HCT116 (cell line): ENCODE measurements at regions not wholly inside any gene's neighbourhood (a gene's known extent, or its start where the extent isn't known, plus 50 kb on each side); places are given as distances from the start of the nearest gene placed in this dataset.

Experiments used
- EGR1 ChIP-seq: IDR thresholded peaks from 2 replicates; pipeline ENCODE4 v1.6.1; 2012; ENCODE audit warnings: low read depth
- EZH2 ChIP-seq: fragments of 200-600 bp; sonication (generic); IDR thresholded peaks from 2 replicates; pipeline ENCODE4 v1.6.1; 2017; ENCODE audit warnings: antibody characterized with exemption, mixed run types
- MAX ChIP-seq: IDR thresholded peaks from 2 replicates; pipeline ENCODE4 v1.6.1; 2012
- POLR2A ChIP-seq: IDR thresholded peaks from 2 replicates; pipeline ENCODE4 v1.7.0; 2011; ENCODE audit warnings: borderline replicate concordance; ENCODE audit not compliant: insufficient read depth, insufficient read length; ENCODE audit errors: extremely low read depth
- SIN3A ChIP-seq: IDR thresholded peaks from 2 replicates; pipeline ENCODE4 v1.6.1; 2012; ENCODE audit warnings: low read depth
- ZBTB33 ChIP-seq: IDR thresholded peaks from 2 replicates; pipeline ENCODE4 v1.6.1; 2011; ENCODE audit warnings: mild to moderate bottlenecking, low read length, moderate library complexity; ENCODE audit not compliant: insufficient replicate concordance; ENCODE audit errors: extremely low read depth
- TF ChIP-seq, protein P1 (sequence below), 3 experiments: fragments of 200-600 bp in 1 of 3; sonication (generic) in 1 of 3; IDR thresholded peaks in 2 of 3; conservative IDR thresholded peaks in 1 of 3; 2 replicates each; pipeline ENCODE4 v1.5.1; 2012 to 2017; ENCODE audit warnings: low read depth in 2 of 3, low read length in 2 of 3, antibody characterized with exemption in 1 of 3, borderline replicate concordance in 1 of 3, control low read depth in 1 of 3, mild to moderate bottlenecking in 1 of 3, mixed read lengths in 1 of 3, mixed run types in 1 of 3, moderate library complexity in 1 of 3; ENCODE audit not compliant: insufficient read depth in 1 of 3

- TF ChIP-seq, protein P1, sequence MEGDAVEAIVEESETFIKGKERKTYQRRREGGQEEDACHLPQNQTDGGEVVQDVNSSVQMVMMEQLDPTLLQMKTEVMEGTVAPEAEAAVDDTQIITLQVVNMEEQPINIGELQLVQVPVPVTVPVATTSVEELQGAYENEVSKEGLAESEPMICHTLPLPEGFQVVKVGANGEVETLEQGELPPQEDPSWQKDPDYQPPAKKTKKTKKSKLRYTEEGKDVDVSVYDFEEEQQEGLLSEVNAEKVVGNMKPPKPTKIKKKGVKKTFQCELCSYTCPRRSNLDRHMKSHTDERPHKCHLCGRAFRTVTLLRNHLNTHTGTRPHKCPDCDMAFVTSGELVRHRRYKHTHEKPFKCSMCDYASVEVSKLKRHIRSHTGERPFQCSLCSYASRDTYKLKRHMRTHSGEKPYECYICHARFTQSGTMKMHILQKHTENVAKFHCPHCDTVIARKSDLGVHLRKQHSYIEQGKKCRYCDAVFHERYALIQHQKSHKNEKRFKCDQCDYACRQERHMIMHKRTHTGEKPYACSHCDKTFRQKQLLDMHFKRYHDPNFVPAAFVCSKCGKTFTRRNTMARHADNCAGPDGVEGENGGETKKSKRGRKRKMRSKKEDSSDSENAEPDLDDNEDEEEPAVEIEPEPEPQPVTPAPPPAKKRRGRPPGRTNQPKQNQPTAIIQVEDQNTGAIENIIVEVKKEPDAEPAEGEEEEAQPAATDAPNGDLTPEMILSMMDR (IDR thresholded peaks at IDR 0.05 in 2 of 3, conservative IDR thresholded peaks at IDR 0.05 in 1 of 3; ENCODE audit: borderline replicate concordance in 1 of 3, insufficient read depth in 1 of 3, low read depth in 2 of 3, low read length in 2 of 3), result no peak
- TF ChIP-seq EGR1, result no peak
- TF ChIP-seq EZH2, result no peak
- no peak for TF ChIP-seq ZBTB33
- no peak for TF ChIP-seq SIN3A
- no peak for TF ChIP-seq POLR2A
- no peak for TF ChIP-seq MAX
Measured at GRCh38 chr15:29914511-29914926, 92.3 kb upstream of the TJP1 start.
